Spleen (tissue), 7 donors: ENCODE measurements at regions not wholly inside any gene's neighbourhood (a gene's known extent, or its start where the extent isn't known, plus 50 kb on each side); places are given as distances from the start of the nearest gene placed in this dataset.

ENCODE experiments used
- POLR2A ChIP-seq, 3 donors: fragments of 450-650 bp; IDR thresholded peaks; one replicate each; pipeline ENCODE4 v1.5.1; 2017; ENCODE audit warnings: antibody characterized with exemption in 3 of 3, mild to moderate bottlenecking in 1 of 3
- POLR2AphosphoS5 ChIP-seq, 3 donors: sonication (generic); formaldehyde crosslinking; IDR thresholded peaks; one replicate each; pipeline ENCODE4 v1.5.1; 2017; ENCODE audit warnings: antibody characterized with exemption in 3 of 3
- TF ChIP-seq, protein P1 (sequence below), 11 experiments: fragments of 200-600 bp in 7 of 11; fragments of 450-650 bp in 4 of 11; sonication (generic) in 4 of 11; IDR thresholded peaks in 8 of 11; conservative IDR thresholded peaks in 3 of 11; 1 replicate in 7 of 11; 2 replicates in 4 of 11; pipeline versions ENCODE4 v1.4.0 to v1.8.0; 2016 to 2021; ENCODE audit warnings: antibody characterized with exemption in 11 of 11, inconsistent platforms in 4 of 11, mild to moderate bottlenecking in 1 of 11
- donor health status: DM: no; HTN: no; CAD: no; lungs with moderate emphysema.
- donor health status: DM: no; HTN: no; CAD: no.
- donor health status: DM: no; HTN: no; CAD: no.

DNA sequence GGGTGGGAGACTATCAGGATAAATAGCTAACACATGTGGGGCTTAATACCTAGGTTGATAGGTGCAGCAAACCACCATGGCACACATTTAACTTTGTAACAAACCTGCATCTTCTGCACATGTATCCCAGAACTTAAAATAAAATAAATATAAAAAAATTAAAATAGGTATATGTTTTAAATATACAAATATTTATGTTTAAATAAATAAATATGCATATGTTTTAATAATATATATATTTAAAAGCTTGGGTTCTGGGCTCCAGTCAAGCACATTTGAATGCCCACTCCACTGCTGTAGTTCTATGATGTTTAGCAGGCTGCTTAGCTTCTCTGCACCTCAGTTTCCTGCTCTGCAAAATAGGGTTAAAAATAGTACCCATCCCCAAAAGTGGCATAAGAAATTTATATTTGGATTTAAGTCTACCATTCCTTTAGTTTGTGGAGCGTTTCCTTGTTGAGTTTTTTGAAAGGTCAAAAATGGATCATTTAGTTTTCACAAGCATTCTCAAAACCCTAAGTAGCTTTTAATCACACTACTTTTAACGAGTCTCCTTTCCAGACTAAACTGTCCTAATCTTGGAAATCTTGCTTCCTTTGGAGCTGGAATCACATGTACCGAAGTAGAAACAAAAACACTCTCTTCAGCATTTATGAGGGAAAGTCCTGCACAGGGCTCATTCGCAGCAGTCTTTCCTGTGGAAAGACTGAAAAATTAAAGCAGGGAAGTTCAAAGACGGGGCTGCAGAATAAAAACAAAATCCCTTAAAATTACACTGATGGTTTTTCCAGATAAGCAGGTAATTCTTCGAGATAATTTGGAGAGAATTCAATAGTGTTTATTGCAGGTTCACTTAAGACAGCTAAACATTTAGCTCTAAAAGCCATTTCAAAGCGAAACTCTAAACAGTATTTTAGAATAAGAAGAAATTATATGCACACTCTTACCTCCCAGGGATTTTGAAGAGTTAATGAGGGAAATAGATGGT, 111.7 kb upstream of the LYZL1 start:
- TF ChIP-seq, protein P1, sequence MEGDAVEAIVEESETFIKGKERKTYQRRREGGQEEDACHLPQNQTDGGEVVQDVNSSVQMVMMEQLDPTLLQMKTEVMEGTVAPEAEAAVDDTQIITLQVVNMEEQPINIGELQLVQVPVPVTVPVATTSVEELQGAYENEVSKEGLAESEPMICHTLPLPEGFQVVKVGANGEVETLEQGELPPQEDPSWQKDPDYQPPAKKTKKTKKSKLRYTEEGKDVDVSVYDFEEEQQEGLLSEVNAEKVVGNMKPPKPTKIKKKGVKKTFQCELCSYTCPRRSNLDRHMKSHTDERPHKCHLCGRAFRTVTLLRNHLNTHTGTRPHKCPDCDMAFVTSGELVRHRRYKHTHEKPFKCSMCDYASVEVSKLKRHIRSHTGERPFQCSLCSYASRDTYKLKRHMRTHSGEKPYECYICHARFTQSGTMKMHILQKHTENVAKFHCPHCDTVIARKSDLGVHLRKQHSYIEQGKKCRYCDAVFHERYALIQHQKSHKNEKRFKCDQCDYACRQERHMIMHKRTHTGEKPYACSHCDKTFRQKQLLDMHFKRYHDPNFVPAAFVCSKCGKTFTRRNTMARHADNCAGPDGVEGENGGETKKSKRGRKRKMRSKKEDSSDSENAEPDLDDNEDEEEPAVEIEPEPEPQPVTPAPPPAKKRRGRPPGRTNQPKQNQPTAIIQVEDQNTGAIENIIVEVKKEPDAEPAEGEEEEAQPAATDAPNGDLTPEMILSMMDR (IDR thresholded peaks at IDR 0.05 in 8 of 11, conservative IDR thresholded peaks at IDR 0.05 in 3 of 11), result no peak
- TF ChIP-seq POLR2AphosphoS5 (IDR thresholded peaks at IDR 0.05) (no peak), POLR2A (IDR thresholded peaks at IDR 0.05) (no peak)
